HEK293T (cell line): ENCODE measurements at regions not wholly inside any gene's neighbourhood (a gene's known extent, or its start where the extent isn't known, plus 50 kb on each side); places are given as distances from the start of the nearest gene placed in this dataset.

Source experiments
- CTCF ChIA-PET: fragments of 350-600 bp; formaldehyde crosslinking; extraction: SDS; loops from one replicate; lab custom pipeline; 2021; ENCODE audit warnings: antibody characterized with exemption, inconsistent platforms; lab: Yijun Ruan, JAX
- POLR2A ChIA-PET: fragments of 350-600 bp; formaldehyde crosslinking; extraction: SDS; loops from one replicate; lab custom pipeline; 2020; ENCODE audit warnings: antibody characterized with exemption, inconsistent platforms; lab: Yijun Ruan, JAX
- DNase-seq: peaks from one replicate; pipeline ENCODE4 v3.0.0; 2012; ENCODE audit warnings: mixed read lengths; ENCODE audit errors: extremely low spot score
- ARNT ChIP-seq: fragments of 450-650 bp; IDR thresholded peaks from 2 replicates; pipeline ENCODE4 v1.6.1; 2017; ENCODE audit warnings: mild to moderate bottlenecking
- BHLHE40 ChIP-seq: fragments of 450-650 bp; IDR thresholded peaks from 2 replicates; pipeline ENCODE4 v1.6.1; 2016; ENCODE audit warnings: mild to moderate bottlenecking, moderate library complexity, borderline replicate concordance
- CTBP1 ChIP-seq: fragments of 450-650 bp; IDR thresholded peaks from 2 replicates; pipeline ENCODE4 v1.6.1; 2016; ENCODE audit warnings: borderline replicate concordance
- ELF4 ChIP-seq: fragments of 450-650 bp; IDR thresholded peaks from 2 replicates; pipeline ENCODE4 v1.6.1; 2017; ENCODE audit warnings: antibody characterized with exemption
- FOXA1 ChIP-seq: fragments of 450-650 bp; IDR thresholded peaks from 2 replicates; pipeline ENCODE4 v1.6.1; 2016; ENCODE audit warnings: mild to moderate bottlenecking
- FOXK2 ChIP-seq: fragments of 450-650 bp; IDR thresholded peaks from 2 replicates; pipeline ENCODE4 v1.6.1; 2016; ENCODE audit warnings: mild to moderate bottlenecking
- FOXM1 ChIP-seq: fragments of 450-650 bp; IDR thresholded peaks from 2 replicates; pipeline ENCODE4 v1.6.1; 2017; ENCODE audit warnings: mild to moderate bottlenecking, borderline replicate concordance
- HDGF ChIP-seq: fragments of 450-650 bp; IDR thresholded peaks from 2 replicates; pipeline ENCODE4 v1.6.1; 2017; ENCODE audit warnings: antibody characterized with exemption, borderline replicate concordance
- L3MBTL2 ChIP-seq: fragments of 450-650 bp; conservative IDR thresholded peaks from 2 replicates; pipeline ENCODE4 v1.6.1; 2016; ENCODE audit warnings: mild to moderate bottlenecking
- LEF1 ChIP-seq: fragments of 450-650 bp; IDR thresholded peaks from 2 replicates; pipeline ENCODE4 v1.6.1; 2017; ENCODE audit warnings: mild to moderate bottlenecking, borderline replicate concordance
- NFRKB ChIP-seq: fragments of 450-650 bp; IDR thresholded peaks from 2 replicates; pipeline ENCODE4 v1.6.1; 2016; ENCODE audit warnings: mild to moderate bottlenecking, moderate library complexity
- SP1 ChIP-seq: fragments of 450-650 bp; IDR thresholded peaks from 2 replicates; pipeline ENCODE4 v1.6.1; 2017
- SUZ12 ChIP-seq: fragments of 450-650 bp; IDR thresholded peaks from 2 replicates; pipeline ENCODE4 v1.6.1; 2016; ENCODE audit warnings: mild to moderate bottlenecking
- TARDBP ChIP-seq: fragments of 450-650 bp; IDR thresholded peaks from 2 replicates; pipeline ENCODE4 v1.6.1; 2016
- ZNF384 ChIP-seq: fragments of 450-650 bp; IDR thresholded peaks from 2 replicates; pipeline ENCODE4 v1.6.1; 2016
- TF ChIP-seq, protein P1 (sequence below): fragments of 450-650 bp; IDR thresholded peaks from 2 replicates; pipeline ENCODE4 v1.6.1; 2016

DNA sequence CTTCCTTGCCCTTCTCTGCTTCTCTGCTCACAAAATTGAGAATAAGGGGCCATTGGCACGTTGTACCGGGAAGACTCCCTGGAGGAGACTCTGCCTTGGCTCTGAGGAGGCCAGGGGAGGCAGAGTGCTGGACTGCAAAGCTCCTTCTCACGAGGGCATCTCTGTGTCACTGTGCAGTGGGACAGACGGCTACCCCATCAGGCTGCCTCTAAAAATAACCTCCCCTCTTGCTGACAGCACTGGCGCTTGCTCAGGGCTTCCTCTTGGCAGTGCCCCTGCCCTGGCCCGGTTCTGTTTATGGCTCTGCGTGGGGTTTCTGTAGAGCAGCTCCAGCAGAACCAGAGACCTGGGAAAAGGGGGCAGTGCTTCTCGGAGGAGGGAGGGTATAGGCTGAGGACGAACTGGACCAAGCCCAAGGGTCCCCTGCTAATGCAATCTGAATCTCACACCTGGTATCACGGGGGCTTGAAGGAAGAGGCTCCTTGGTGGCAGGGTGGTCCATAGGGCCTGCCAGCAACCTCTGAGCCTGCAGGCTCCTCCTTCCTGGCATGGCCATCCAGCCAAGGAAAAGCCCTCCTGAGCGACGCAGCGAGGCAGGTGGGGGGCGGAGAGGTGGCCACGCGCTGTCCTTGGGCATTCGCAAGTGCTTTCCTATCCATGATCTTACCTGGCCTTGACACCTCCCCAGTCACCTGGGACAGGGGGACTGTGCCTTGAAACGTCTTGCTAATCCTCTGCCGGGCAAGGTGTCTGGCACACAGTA is 63.3 kb upstream of the TLE3 start:
- CTCF ChIA-PET = no interaction called here
- no peak for TF ChIP-seq FOXK2
- TF ChIP-seq ELF4 = no peak
- no peak for TF ChIP-seq HDGF
- TF ChIP-seq ZNF384 = no peak
- TF ChIP-seq SP1 = no peak
- no peak for TF ChIP-seq BHLHE40
- no peak for DNase-seq
- POLR2A ChIA-PET = no interaction called here

DNA sequence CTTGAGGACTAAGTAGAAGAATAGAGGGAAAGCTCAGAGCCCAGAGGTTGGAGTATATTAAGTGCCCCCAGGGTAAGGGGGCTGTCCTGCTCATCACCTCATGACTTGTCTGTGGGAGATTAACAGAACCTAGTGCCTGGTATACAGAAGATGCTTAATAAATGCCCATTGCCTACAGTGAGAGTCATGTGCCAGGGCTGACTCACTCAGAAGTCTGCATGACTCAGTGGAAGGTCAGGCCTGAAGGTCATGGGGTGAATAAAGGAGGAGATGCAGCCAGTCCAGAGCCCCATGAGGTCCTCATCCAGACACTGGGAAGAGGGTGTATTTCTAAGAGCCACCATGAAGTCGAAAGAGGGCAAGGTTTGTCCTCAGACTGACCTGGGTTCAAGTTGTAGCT is 62.5 kb upstream of the TLE3 start:
- ChIA-PET POLR2A (interaction anchor here (1.4 kb wide), 1 partner anchor 11 kb away, joined by 4 read pairs; no protein-coding TSS in a partner anchor), CTCF (no interaction called here)
- no peak for DNase-seq
- TF ChIP-seq LEF1 = no peak
- no peak for TF ChIP-seq FOXM1
- no peak for TF ChIP-seq L3MBTL2
- TF ChIP-seq, protein P1, sequence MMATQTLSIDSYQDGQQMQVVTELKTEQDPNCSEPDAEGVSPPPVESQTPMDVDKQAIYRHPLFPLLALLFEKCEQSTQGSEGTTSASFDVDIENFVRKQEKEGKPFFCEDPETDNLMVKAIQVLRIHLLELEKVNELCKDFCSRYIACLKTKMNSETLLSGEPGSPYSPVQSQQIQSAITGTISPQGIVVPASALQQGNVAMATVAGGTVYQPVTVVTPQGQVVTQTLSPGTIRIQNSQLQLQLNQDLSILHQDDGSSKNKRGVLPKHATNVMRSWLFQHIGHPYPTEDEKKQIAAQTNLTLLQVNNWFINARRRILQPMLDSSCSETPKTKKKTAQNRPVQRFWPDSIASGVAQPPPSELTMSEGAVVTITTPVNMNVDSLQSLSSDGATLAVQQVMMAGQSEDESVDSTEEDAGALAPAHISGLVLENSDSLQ = no peak
- no peak for TF ChIP-seq FOXK2
- TF ChIP-seq SP1 = no peak

DNA sequence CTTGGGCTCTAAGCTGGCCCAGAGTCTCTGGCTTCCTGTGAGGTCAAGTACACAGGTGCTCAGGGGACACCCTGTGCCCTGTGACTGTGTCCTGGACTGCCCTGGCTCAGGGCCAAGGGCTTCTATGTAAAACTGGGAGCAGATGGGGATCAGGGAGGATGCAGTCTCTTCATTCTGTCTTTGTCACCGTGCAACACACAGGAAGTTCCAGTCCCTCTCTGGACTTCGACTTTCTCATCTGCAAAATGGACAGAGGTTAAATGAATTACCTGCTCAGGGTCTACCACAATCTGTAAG is 61.9 kb upstream of the TLE3 start:
- POLR2A ChIA-PET = interaction anchor here (1.4 kb wide), 1 partner anchor 11 kb away, joined by 4 read pairs; no protein-coding TSS in a partner anchor
- CTCF ChIA-PET = no interaction called here
- TF ChIP-seq ZNF384 (no peak), FOXM1 (no peak), ELF4 (no peak), ARNT (no peak), NFRKB (no peak), LEF1 (no peak), TARDBP (no peak), CTBP1 (no peak), SP1 (no peak), FOXA1 (no peak), HDGF (no peak), FOXK2 (no peak)
- TF ChIP-seq, protein P1 = no peak
- DNase-seq = no peak

DNA sequence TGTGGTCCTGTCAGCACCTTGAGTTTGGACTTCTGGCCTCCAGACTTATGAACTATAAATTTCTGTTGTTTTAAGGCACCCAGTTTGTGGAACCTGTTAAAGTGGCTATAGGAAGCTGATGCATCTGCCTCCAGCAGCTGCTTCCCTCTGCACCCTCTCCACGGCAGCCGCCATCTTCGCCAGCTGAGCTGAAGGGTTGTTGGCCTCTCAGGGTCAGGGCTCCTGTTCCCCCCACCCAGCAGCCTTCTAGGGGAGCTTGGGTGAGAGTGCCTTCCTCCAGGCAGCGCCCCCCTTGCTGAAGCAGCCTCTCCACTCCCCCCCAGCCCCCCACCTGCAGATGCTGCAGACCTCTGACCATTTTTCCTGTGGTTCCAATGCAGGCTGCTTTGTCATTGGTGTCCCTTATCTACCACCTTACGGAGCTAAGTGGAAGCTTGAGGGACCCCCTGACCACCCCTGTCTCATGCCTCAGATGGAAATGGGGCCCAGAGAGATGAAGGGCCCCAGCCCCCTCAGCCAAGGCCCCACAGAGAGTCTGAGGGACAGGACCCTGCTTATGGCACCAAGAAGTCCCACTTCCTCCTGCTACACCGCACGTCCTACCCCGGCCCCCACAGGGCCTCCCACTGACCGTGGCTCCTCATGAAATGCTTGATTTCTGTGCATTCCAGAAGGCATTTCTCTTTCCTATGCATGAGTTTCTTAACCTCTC is 61.4 kb upstream of the TLE3 start:
- ChIA-PET CTCF (interaction anchor here (1.4 kb wide), 1 partner anchor 12 kb away, joined by 3 read pairs; no protein-coding TSS in a partner anchor), POLR2A (interaction anchor here (0.7 to 1.4 kb wide), 3 partner anchors 12 to 60 kb away, joined by 3 to 4 read pairs (median 4); no protein-coding TSS in a partner anchor)
- DNase-seq = no peak
- TF ChIP-seq FOXM1 = no peak
- no peak for TF ChIP-seq FOXA1
- TF ChIP-seq L3MBTL2 = no peak
- no peak for TF ChIP-seq CTBP1
- TF ChIP-seq ARNT = no peak
- no peak for TF ChIP-seq SP1
- TF ChIP-seq ELF4 = no peak
- TF ChIP-seq NFRKB = no peak
- TF ChIP-seq SUZ12 = no peak
- TF ChIP-seq HDGF = no peak
- TF ChIP-seq LEF1 = no peak
- no peak for TF ChIP-seq ZNF384
- no peak for TF ChIP-seq BHLHE40
- no peak for TF ChIP-seq TARDBP
- TF ChIP-seq FOXK2 = no peak
- TF ChIP-seq, protein P1 = no peak

DNA sequence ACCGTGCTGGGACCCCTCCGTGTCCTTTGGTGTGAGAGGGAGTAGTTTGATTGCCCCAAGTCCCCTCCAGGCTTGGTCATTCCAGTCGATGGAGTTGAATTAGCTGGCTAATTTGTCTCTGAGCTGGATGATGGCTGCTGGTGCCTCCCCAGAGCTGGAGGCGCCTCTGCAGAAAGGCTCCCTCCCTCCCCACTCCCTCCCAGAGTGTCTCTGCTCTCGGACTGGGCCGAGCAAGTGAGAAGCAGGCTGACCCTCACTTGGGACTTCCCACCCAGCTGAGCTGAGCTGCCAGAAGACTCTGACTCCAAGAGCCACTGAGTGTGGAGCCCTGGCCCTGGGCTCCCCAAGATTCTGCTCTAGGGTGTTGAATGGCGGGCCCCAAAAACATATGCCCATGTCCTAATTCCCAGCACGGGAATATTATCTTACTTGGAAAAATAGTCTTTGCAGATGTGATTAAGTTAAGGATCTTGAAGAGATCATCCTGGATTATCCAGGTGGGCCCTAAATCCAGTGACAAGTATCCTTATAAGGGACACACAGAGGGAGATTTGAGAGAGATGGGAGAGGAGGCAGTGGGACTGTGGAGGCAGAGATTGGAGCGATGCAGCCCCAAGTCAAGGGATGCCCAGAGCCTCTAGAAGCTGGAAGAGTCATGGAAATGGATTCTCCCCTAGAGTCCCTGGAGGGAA is 60.7 kb upstream of the TLE3 start:
- TF ChIP-seq NFRKB (no peak), SP1 (no peak), TARDBP (no peak), SUZ12 (no peak), ARNT (no peak), FOXK2 (no peak), BHLHE40 (no peak), ELF4 (no peak), FOXM1 (no peak), FOXA1 (no peak)
- TF ChIP-seq, protein P1 = no peak
- ChIA-PET POLR2A (interaction anchor here (0.7 to 1.3 kb wide), 3 partner anchors 14 to 706 kb away, joined by 3 to 4 read pairs (median 3); partner anchors contain the start of gene RPLP1), CTCF (interaction anchor here (1.4 kb wide), 1 partner anchor 13 kb away, joined by 3 read pairs; no protein-coding TSS in a partner anchor)
- no peak for DNase-seq
